HG03521 (cell line): ENCODE measurements at regions not wholly inside any gene's neighbourhood (a gene's known extent, or its start where the extent isn't known, plus 50 kb on each side); places are given as distances from the start of the nearest gene placed in this dataset.

Experiments
- ATAC-seq: cut with Tn5 transposase; IDR thresholded peaks from one replicate; pipeline ENCODE4 v1.9.1; 2021; ENCODE audit warnings: mild to moderate bottlenecking, moderate library complexity; ENCODE audit not compliant: unreplicated experiment

DNA sequence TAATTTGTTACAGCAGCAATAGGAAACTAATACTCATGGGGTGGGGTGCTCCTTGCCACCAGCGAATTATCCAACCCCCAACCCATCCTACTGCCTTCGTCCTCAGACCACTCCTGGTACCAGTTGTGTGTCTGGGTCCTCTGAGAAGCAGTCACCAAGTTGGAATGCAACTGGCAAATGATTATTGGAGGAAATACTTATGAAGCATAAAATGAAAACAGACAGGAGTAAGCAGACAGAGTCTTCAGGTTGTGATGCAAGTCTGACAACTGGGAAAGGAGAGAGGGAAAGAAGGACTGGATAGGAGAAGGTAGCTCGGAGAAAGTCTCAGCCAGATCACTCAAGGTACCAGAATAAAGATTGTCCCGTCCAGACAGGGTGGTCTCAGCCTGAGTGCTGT is 181.1 kb upstream of the ARID2 start:
- ATAC-seq, result no peak

DNA sequence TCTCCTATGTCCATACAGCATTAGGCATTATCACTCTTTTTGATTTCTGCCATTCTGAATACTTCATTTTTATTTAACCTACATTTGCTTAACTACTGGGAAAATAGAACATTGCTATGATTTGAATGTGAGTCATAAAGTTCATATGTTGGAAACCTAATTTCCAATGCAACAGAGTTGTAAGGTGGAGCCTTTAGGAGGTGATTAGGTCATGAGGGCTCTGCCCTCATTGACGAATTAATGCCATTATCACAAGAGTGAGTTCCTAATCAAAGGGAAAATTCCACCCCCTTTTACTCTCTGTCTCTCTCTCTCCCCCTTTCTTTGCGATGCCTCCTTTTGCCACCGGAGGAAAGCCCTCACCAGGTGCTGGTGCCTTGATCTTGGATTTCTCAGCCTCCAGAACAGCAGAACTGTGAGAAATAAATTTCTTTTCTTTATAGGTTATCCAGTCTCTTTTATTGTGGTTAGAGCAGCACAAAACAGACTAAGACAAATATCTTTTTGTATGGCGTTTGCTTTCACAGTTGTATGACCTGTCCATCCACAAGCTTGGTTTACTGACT is 180.1 kb upstream of the ARID2 start:
- ATAC-seq, result no peak

DNA sequence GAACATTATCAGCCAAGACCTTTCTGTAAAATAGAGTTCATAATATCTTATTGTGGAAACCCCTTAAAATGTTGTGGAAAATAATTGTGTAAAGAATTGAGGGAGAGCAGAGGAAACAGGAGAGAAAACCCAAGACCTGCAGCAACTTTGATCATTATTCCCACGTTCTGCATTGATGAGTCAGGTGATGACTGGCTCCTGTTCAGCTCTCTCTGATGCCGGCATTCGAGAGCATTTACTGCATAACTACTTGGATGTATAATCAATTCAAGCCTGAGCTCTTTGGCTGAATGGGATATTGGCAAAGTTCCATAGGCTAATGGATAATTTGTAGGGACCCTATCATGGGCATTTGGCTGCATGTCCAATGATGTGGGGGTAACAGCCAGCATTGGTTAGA is 176.3 kb upstream of the ARID2 start:
- no peak for ATAC-seq

DNA sequence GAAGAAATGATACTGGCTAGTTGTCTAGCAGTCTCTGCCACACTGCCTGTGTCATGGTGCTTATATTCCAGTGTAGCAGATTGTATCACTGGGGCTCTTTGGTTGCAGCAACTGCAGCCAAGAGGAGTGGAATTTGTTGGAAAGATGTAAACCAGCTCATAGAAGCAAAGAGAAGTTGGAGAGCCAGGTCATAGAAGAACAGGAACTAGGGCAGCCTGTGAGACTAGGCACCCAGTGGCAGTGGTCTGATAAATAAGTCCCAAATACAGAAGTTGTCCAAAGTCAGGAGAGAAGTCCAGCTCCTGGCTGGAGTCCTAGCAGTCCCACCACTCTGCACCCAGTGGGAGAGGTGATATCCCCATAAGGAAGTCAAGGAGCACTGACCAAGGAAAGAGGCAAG is 172.5 kb upstream of the ARID2 start:
- ATAC-seq, result no peak

DNA sequence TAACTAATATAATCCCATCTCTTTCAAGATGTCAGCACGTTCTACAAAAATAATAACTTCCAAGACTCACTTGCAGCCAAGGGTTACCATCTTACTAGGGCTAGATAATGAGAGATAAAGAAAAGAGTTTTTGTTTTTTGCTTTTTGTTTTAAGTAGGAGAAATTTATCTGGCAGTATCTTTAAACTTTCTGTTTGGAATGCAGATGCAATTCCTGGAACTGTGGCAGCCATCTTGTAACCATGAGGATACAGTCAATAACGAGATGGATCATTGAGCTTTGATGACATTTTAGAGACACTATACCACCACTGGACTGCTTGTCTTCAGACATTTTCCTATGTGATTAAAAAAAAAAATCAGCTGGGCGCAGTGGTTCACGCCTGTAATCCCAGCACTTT is 171.2 kb upstream of the ARID2 start:
- no peak for ATAC-seq

DNA sequence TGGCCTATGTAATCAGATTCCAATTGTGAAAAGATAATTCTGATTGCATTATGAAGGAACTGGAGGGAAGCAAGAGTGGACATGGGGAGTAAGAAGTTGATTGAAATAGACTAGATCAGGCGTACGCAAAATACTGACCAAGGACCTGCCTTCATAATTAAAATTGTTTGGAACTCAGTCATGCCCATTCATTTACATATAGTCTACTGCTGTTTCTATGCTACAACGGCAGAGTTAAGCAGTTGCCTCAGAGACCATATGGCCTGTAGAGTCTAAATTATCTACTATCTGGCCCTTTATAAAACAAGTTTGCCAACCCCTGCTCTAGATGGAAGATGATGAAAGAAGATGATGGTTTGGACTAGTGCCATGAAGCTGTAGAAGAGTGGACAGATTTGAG is 170.0 kb upstream of the ARID2 start:
- no peak for ATAC-seq

DNA sequence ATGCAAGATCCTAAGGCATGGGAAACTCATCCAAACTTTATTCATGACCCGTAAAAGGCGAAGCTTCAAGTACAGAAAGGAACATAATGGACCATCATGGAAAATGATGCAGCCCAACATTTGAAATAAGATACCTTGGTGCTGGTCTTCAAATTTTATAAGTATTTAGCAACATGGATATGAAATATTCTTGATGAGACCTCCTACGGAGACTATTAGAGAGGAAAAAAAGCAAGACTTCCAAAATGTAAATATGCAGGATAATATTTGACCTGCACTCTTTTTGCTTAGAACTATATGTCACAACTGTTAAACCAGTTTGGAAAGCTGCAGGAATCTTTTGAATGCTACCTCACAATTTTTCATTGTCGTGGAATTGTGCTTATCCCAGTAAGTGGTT is 168.8 kb upstream of the ARID2 start:
- ATAC-seq, result no peak

DNA sequence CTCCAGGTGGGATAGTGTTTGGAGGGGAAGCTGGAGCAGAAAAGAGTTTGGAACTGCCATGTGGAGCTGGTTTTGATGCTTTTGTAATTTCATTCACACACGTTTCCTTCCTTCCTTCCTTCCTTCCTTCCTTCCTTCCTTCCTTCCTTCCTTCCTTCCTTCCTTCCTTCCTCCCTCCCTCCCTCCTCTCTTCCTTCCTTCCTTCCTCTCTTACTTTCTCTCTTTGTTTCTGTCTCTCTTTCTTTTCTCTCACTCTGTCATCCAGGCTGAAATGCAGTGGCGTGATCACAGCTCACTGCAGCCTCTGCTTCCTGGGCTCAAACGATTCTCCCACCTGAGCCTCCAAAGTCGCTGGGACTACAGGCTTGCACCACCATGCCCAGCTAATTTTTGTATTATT is 168.0 kb upstream of the ARID2 start:
- no peak for ATAC-seq

DNA sequence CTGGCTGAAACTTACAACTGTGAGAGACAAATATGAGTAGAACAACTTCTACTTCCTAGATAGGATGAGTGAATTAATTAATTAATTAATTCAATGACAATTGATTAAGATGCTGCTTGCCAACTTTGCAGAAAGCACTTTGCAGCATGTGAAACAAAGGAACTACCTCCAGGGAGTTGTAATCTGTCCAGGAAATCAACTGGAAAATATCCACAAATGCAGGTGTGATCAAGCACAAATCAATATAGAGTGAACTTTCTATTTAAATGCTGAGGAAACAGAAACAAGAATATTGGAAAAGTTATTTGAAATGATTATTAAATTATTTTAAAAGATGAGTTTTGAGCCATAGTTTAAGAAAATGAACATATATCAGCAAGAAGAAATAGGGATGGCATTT is 163.9 kb upstream of the ARID2 start:
- no peak for ATAC-seq

DNA sequence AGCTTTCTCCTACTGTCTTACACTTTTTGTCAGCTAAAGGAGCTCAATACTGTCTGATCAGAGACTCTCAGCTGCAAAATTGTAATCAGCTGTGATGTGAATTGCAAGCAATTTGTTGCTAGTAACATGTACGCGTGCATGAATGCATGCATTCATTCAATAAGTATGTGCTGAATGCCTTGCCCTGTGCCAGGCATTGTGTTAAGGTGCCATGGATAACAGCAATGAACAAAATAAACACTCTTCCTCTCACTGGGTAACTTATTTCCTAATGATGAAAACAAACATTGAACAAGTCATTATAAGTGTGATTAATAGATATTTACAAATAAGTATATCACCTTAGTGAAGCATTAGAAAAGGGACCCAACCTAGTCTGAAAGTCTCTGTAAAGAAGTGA is 163.2 kb upstream of the ARID2 start:
- no peak for ATAC-seq

DNA sequence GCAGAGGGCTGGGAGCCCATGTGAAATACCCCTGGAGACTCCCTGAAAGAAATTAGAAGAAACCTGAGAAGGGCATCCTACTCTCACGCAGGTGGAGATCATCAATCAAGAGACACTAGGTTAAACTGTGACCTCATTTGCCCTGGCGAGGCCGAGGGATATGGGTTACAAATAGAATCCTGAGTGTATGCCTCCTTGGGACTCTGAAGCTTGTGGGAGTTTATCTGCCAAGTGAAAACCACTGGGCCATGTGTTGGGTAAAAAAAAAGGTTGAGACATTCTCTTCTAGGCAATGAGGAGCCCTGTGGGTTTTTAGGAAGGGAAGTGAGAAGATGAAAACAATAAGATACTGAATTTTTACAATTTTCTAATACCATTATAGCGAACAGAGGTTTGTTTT is 160.7 kb upstream of the ARID2 start:
- no peak for ATAC-seq

DNA sequence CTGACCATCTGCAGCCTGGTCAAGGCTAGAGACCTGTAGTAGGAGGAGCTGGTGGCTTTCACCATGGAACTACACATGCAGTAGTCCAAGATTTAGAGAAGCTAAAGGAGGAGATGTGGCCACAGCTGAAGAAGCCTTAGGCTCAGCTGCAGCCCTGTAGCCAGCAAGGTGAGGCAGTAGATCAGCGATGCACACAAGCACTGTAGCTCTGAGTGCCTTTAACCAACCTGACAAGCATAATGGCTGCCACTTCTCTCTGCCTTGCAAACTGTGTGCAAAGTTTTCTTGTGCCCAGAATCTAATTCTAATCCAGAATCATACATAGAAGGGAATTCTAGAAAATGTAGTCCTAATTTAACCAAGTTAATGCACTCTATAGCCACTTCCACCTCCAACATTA is 159.0 kb upstream of the ARID2 start:
- ATAC-seq, result no peak

DNA sequence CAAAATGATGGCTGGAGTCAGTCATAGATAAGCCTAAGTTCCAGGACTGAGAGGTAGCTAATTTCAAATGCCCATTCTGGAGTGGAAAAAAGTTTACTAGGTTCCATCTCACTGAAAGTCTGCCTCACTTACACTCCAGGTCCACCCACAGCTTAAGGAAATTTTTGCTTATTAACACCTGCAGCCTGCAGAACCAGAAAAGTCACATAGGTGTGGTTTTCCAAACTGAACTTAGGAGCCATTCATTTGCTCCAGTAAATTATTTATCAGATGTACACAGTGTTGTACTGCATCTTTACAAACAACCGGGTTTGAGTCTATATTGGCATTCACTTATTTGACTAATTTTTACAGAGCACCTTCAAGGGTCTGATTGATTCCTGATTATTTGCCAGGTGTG is 157.4 kb upstream of the ARID2 start:
- no peak for ATAC-seq

DNA sequence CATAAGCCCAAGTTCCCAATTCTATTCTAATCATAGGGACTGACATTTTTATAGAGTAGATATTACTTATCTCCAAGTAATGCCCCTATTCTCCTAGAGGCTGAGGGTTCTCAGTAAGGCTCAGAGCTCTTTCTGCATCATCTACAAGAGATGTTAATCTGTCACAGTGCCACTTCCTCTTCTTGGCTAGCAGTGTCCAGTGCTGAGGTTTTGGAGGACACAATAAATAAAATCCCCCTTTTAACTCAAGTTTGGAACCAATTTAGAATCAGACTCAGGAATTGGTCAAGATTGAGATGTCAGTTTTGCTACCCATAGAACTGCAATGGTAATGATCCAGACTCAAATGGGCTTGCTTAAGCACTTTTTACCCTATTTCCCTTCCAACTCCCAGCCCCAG is 154.1 kb upstream of the ARID2 start:
- no peak for ATAC-seq

DNA sequence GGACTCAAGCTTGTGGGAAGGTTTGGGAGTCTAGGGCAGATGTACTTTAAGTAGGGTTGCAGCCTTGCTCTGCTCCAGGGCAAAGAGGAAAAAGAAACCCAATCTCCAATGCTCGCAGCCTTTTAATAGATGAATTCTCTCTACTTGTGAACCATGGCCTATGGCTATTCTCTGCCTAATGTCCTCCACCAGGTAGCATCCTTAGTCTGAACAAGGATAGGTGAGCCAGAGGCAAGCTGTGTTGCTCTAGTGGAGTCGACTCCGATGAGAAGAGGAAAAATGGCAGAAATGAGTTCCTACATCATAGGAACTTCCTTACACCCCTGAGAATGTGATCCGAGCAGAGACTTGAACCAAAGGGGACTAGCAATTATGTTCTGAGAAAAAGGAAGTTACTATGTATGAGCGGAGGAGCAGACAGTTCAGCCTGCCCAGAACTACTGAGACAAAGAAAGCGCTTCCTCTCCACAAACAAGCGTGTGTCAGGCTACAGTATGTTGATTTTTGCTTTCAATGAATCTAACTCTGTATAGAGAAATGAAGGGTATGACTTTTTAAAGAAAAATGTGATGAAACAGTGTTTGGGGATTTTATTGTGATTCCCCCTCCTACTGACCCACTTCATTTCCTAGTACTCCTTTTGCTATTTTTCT is 153.6 kb upstream of the ARID2 start:
- peak; percentile 41 for ATAC-seq

DNA sequence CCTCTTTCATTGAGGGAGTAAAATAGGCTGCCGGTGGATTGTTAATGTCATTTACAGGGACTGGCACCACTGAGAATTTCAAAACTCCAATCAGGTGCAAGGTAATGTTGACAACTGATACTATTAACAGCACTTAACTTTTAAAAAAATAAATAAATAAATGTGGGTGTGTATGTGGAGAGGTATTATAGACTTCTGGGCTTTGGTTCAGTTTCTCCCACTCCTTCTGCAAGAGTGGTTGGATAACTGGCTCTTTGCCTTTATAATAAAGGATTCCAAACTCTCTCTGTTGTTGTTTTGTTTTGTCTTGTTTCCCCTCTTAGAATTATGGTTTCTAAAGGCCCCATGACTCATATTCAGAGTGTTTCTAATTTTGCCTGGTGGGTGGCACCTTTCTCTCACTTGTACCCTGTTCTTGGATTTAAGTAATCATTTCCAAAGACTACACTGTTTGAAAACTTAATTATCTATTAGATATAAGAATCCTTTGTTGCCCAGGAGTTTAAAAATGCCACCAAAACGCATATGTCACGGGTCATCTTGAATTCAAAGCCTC is 151.6 kb upstream of the ARID2 start:
- ATAC-seq, result no peak

DNA sequence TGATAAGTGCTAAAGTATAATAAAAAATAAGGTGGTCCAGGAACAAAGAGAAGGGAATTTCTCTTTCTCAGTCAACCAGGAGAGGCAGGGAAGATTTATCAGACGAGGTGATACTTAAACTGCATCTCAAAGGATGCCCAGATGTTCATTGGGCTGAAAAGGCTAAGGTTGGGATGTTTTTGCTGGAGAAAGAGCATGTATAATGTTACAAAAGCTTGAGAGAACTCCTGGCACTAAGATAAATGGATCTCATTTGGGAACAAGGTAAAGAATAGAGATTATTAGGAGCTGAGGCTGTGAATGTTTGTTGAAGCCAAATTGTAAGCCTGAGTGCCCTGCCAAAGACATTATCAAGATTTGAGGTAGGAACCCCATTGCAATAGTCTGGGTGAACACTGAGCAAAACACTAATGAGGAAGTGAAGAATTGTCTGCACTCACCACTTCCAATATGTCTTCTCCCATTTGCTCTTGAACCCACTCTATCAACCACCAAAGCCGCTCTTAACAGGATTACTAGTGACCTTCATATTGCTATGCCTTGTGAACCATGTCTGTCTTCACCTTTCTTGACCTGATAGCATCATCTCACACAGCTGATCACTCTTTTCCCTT is 149.0 kb upstream of the ARID2 start:
- no peak for ATAC-seq

DNA sequence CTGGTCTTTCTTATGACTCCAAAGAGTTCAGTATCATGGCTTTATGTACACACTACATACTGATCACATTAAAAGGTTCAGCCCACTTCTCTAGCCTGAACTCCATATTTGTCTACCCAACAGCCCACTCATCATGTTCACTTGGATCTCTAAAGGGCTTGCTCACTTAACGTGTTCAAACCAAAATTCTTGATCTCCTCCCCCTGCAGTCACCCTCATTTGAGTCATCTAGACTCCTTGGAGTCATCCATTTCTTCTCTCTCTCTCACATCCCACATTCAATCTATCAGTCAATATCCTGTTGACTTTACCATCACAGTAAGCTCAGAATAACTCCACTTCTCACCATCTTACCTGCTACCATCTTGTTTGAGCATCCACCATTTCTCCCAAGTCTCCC is 148.4 kb upstream of the ARID2 start:
- ATAC-seq, result no peak

DNA sequence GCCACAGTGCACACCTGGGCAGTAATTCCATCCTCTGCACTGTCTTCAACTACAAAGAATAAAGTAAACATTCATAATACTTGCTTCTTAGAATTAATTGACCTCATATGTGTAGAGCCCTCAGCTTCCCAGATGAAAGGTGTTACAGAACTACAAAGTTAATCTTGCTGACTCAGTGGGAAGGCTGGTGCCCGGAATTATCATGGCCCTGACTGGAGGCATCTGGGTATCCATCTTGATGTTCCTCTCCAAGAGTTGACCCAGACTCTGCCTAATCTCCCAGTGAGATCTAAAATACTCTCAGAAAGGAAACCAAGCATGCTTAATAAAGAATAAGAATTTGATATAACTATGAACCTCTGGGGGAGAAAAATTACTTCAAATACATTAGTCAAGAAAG is 147.0 kb upstream of the ARID2 start:
- no peak for ATAC-seq

DNA sequence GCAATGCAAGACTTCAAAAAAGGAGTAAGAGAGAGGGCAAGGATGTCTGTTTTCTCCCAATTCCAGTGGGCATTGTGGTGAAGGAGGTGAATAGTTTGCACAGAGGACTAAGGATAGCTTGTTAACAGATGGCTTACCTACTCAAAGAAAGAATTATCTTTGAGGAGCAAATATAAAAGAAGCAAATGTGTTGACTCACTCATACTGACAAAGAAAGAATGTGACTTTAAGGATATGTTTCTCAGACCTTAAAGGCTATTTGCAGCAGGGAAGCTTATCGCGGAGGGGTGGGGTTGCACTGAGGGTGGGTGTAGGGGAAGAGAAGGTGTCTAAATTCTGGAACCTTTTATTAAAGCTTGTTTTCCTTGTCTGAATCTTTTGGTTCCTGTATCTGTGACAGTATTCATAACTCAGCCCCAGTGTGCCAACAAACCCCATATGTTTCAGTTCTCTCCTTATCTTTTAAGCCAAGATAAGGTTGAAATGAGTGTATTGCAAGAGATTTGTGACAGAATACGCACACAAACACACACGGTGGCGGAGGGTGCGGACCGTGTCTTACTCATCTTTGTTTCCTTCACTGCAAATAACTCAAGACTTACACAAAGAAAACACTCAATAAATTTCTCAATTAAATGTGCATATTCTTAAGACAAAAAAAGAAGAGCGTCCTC is 146.4 kb upstream of the ARID2 start:
- ATAC-seq, result no peak

DNA sequence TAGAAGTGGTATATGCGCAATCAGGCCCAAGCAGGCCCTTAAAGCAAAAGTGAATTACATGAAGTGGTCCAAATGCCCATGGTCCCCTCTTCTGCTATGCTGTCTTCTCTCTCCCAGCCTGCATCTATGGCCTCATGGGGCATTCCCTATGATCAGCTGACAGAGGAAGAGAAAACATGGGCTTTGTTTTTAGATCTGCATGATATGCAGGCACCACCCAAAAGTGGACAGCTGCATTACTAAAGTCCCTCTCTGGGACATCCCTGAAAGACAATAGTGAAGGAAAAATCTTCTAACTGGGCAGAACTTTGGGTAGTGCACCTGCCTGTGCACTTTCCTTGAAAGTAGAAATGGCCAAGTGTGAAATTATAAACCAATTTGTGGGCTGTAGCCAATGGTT is 145.2 kb upstream of the ARID2 start:
- no peak for ATAC-seq
